Testis (tissue), 2 donors: ENCODE measurements at regions not wholly inside any gene's neighbourhood (a gene's known extent, or its start where the extent isn't known, plus 50 kb on each side); places are given as distances from the start of the nearest gene placed in this dataset.

Experiments used
- DNase-seq: peaks from one replicate; pipeline ENCODE4 v3.0.0-alpha.2; 2019
- H3K27ac ChIP-seq, 2 donors: fragments of 200-600 bp; sonication (generic); one replicate each; pipeline ENCODE4 v1.5.1; 2019
- H3K27me3 ChIP-seq: fragments of 200-600 bp; sonication (generic); one replicate; pipeline ENCODE4 v1.5.1; 2019
- H3K36me3 ChIP-seq: fragments of 200-600 bp; sonication (generic); one replicate; pipeline ENCODE4 v1.5.1; 2017; ENCODE audit warnings: low read depth; ENCODE audit errors: missing control alignments
- H3K4me1 ChIP-seq: fragments of 200-600 bp; sonication (generic); one replicate; pipeline ENCODE4 v1.5.1; 2019
- H3K4me3 ChIP-seq, 2 donors: fragments of 200-600 bp; sonication (generic); one replicate each; pipeline ENCODE4 v1.5.1; 2017 to 2019
- H3K9me3 ChIP-seq: fragments of 200-600 bp; sonication (generic); one replicate; pipeline ENCODE4 v1.5.1; 2017
- CTCF ChIP-seq, 3 experiments: fragments of 450-650 bp in 2 of 3; fragments of 200-600 bp in 1 of 3; sonication (generic) in 1 of 3; IDR thresholded peaks; one replicate each; pipeline ENCODE4 v1.5.1; 2016 to 2019; ENCODE audit warnings: antibody characterized with exemption in 3 of 3, mild to moderate bottlenecking in 2 of 3, moderate library complexity in 1 of 3
- POLR2A ChIP-seq: fragments of 450-650 bp; IDR thresholded peaks from one replicate; pipeline ENCODE4 v1.6.1; 2017; ENCODE audit warnings: antibody characterized with exemption, mild to moderate bottlenecking, moderate library complexity
- WGBS, 2 donors: methylation state at CpG; one replicate each; pipeline ENCODE4 v1.1.5; 2018; 5-methylcytosine and 5-hydroxymethylcytosine counted together
- intact Hi-C: fragments of 100-400 bp; cut with DNase I; formaldehyde crosslinking; loops from one replicate; pipeline ENCODE4 v1.15.1; 2023; ENCODE audit warnings: low total_unique reads

DNA sequence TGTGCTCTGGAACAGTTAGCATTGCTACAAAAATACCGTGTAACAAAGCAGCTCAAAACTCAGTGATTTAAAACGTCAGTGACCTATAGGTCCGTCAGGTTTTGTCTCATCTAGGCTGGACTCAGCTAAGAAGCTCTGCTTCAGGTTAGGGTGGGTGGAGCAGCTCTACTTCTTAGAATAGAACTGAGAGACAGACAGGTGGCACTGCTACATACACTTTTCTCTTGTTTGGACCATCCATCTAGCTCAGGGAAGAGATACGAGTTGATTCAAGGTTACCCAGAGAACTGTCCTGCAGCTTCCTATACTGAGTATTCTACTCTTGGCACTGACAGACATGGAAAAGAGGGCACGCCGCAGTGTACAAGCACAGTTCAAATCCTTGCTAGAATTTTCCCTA is 456.1 kb downstream of the IGSF11 start:
- Histone ChIP-seq H3K36me3 (no peaks in the 10 kb centered on the region), H3K27ac (no peak overlapping the region), H3K9me3 (no peaks in the 10 kb centered on the region), H3K27me3 (no peaks in the 10 kb centered on the region), H3K4me3 (no peak overlapping the region), H3K4me1 (no peaks in the 10 kb centered on the region)
- intact Hi-C loops = no loop called here
- TF ChIP-seq POLR2A = no peak
- TF ChIP-seq CTCF (IDR thresholded peaks at IDR 0.05) = no peak
- WGBS, 2 donors = 77 to 78% methylated on average over 6 of the region's 6 CpGs
- DNase-seq = no peak

- intact Hi-C loops = no loop called here
- no peak overlapping the region for H3K27ac ChIP-seq
- TF ChIP-seq POLR2A (no peak), CTCF (IDR thresholded peaks at IDR 0.05) (no peak)
- H3K36me3 ChIP-seq = no peaks in the 10 kb centered on the region
- H3K9me3 ChIP-seq = no peaks in the 10 kb centered on the region
- no peak overlapping the region for H3K4me3 ChIP-seq
- no peaks in the 10 kb centered on the region for H3K27me3 ChIP-seq
- no peak for DNase-seq
- WGBS, 2 donors = 70 to 84% methylated on average over 2 of the region's 2 CpGs
- no peaks in the 10 kb centered on the region for H3K4me1 ChIP-seq
These were observed 447.5 kb downstream of the IGSF11 start for GRCh38 chr3:118587037-118587741.

DNA sequence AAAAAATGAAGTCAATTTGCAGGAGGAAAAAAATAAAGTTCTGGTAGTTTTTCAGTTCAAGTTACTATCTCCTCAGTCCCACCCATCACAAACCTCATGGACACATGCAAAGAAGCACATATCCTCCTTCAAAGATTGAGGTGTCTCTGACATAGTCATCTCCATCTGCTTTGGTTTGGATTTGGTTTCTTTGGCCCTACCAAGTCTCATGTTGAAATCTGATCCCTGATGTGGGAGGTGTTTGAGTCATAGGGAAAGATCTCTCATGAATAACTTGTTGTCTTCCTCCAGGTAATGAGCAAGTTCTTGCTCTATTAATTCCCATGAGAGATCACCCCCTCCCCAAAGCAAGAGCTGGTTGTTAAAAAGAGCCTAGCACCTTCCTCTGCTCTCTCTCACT is 446.8 kb downstream of the IGSF11 start:
- H3K9me3 ChIP-seq = no peaks in the 10 kb centered on the region
- intact Hi-C loops = no loop called here
- TF ChIP-seq CTCF (IDR thresholded peaks at IDR 0.05) (no peak), POLR2A (no peak)
- no peaks in the 10 kb centered on the region for H3K4me1 ChIP-seq
- H3K4me3 ChIP-seq = no peak overlapping the region
- H3K27me3 ChIP-seq = no peaks in the 10 kb centered on the region
- DNase-seq = no peak
- H3K27ac ChIP-seq = no peak overlapping the region
- H3K36me3 ChIP-seq = no peaks in the 10 kb centered on the region

DNA sequence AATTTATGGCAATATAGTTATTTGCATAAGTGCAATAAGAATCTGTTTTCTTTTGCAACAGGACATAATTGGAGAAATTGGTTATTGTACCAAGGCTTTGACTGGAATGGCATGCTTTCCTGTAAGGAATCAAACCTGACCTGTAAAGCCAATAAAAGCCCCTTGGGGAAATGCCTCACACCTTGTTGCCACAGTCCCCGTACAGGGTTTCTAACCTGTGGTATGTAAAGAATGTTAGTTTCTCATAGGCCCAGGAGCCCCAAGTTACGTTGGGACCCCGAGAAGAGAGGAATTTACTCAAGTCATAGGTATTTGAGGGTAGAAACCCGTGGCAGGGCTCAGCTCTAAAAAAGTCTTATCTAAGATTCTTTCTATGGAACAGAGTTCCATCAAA is 441.4 kb downstream of the IGSF11 start:
- Histone ChIP-seq H3K27me3 (no peaks in the 10 kb centered on the region), H3K36me3 (no peaks in the 10 kb centered on the region), H3K9me3 (no peaks in the 10 kb centered on the region), H3K4me3 (no peak overlapping the region), H3K4me1 (no peaks in the 10 kb centered on the region), H3K27ac (no peak overlapping the region)
- intact Hi-C loops = no loop called here
- DNase-seq = no peak
- WGBS, 2 donors = 84 to 89% methylated on average over 4 of the region's 4 CpGs
- TF ChIP-seq POLR2A (no peak), CTCF (IDR thresholded peaks at IDR 0.05) (no peak)

DNA sequence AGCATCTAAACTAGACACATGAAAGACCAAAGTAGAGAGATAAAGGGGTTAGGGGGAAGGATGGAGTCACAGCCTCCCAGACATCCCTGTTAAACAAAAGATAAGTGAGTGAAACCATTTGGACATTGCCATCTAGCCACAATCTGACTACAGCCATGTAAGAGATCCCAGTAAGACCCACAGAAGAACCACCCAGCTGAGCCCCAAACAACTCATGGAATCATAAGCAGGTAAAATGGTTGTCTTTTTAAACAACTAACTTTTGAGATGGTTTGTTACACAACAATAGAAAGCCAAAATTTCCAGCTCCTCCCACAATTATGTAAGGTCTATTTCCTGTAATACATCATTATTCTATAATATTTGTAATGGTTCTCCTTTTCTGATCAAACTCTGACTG is 437.5 kb downstream of the IGSF11 start:
- no peak overlapping the region for H3K27ac ChIP-seq
- no peak for TF ChIP-seq POLR2A
- H3K36me3 ChIP-seq = no peaks in the 10 kb centered on the region
- intact Hi-C loops = no loop called here
- H3K27me3 ChIP-seq = no peaks in the 10 kb centered on the region
- H3K4me1 ChIP-seq = no peaks in the 10 kb centered on the region
- no peaks in the 10 kb centered on the region for H3K9me3 ChIP-seq
- H3K4me3 ChIP-seq = no peak overlapping the region
- no peak for DNase-seq
